Mucosa of stomach (tissue), 1 donor: ENCODE measurements at regions not wholly inside any gene's neighbourhood (a gene's known extent, or its start where the extent isn't known, plus 50 kb on each side); places are given as distances from the start of the nearest gene placed in this dataset.

Experiments
- H3K27me3 ChIP-seq: one replicate; pipeline ENCODE4 v1.7.0; 2013; ENCODE audit warnings: mild to moderate bottlenecking, low read length; ENCODE audit not compliant: control insufficient read depth, insufficient read depth
- H3K36me3 ChIP-seq: one replicate; pipeline ENCODE4 v1.7.0; 2013; ENCODE audit warnings: low read length; ENCODE audit not compliant: control insufficient read depth, insufficient read depth
- H3K4me1 ChIP-seq: one replicate; pipeline ENCODE4 v1.7.0; 2013; ENCODE audit warnings: mild to moderate bottlenecking, low read length; ENCODE audit not compliant: control insufficient read depth, insufficient read depth
- H3K4me3 ChIP-seq: one replicate; pipeline ENCODE4 v1.7.0; 2013; ENCODE audit warnings: low read length
- H3K9ac ChIP-seq: one replicate; pipeline ENCODE4 v1.7.0; 2013; ENCODE audit warnings: mild to moderate bottlenecking, low read length, moderate library complexity
- H3K9me3 ChIP-seq: one replicate; pipeline ENCODE4 v1.7.0; 2013; ENCODE audit warnings: mild to moderate bottlenecking, low read length, moderate library complexity; ENCODE audit not compliant: control insufficient read depth
- donor health status: Pancreatic carcinoma.

DNA sequence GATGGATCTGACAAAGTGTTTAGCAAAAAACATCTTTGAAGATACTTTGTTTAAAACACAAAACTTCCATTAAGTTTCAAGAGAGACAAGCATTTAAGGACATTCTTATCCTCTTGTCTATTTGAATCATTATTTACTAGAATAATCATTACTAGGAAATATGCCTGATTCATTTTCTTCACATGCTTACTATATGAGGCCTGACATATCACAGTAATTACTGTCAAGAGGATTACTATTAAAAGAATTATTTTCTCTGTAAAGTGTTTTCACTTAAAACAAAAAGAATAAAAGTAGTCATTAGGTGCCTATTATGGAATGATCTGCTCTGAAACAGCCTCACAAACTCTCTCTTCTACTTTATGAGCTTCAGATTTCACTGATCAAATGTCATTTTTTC lies 402.1 kb upstream of the MGAT4C start:
- H3K36me3 ChIP-seq: no peaks in the 10 kb centered on the region
- no peak overlapping the region for H3K4me3 ChIP-seq
- no peaks in the 10 kb centered on the region for H3K27me3 ChIP-seq
- no peaks in the 10 kb centered on the region for H3K9me3 ChIP-seq
- H3K4me1 ChIP-seq: no peaks in the 10 kb centered on the region
- H3K9ac ChIP-seq: no peak overlapping the region

DNA sequence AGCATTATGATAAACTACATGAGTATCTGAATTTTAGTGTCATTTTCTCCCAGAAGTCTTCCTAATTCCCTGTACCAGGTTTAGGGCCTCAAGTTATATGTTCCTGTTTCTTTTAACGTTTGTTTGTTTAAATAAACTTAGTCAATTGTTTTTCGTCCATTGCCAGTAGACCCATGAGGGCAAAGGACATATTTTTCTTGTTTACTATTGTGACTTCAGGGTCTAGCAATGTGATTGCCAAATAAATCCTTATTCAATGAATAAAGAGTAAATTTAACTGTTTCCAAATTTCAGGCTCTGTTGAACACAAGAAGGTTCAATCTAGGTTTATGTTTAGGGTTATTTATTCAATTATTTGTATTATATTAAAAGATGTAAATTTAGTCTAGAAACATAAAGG lies 391.6 kb upstream of the MGAT4C start:
- Histone ChIP-seq H3K4me1 (no peaks in the 10 kb centered on the region), H3K9me3 (no peaks in the 10 kb centered on the region), H3K36me3 (no peaks in the 10 kb centered on the region), H3K27me3 (no peaks in the 10 kb centered on the region), H3K9ac (no peak overlapping the region), H3K4me3 (no peak overlapping the region)

DNA sequence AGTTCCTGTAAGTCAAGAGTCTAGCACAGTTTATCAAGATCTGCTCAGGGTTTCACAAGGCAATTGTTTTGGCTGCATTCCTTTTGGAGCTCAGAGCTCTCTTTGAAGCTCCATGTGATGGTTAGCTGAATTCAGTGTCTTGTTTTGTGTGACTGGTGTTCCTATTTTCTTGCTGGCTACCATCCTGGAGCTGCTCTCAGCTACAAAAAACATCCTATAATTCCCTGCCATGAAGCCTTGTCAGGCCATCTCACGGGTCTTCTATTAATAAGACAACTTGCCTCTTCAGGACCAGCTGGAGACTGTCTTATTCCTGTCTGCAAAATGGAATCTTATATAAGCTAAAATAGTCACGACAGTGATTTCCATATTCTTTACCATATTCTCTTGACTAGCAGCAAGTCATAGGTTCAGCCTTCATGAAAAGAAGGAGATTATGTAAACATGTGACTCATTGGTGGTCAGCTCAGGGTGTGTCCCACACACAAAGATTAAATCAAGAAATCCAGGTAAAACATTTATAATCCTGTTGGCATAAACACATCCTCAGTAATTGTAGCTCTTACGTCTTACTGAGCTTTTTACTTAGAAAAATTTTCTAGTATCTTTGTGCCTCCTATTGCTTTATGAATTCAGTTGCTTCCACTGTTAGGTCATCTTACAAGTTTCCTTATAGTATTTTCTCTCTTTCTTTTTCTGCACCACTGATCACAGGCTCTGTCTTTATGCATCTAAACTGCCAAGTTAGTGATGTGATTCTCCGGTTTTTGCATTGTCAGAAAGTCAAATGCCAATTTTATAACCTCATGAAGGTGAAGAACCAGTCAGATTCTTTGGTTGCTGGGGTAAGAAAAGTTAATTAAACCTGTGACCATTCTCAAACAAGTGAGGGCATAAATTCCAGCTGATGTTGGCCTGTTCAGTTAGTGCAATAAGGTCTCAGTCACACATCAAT lies 378.5 kb upstream of the MGAT4C start:
- Histone ChIP-seq H3K4me3 (no peak overlapping the region), H3K36me3 (no peaks in the 10 kb centered on the region), H3K9me3 (no peaks in the 10 kb centered on the region), H3K27me3 (no peaks in the 10 kb centered on the region), H3K9ac (no peak overlapping the region), H3K4me1 (no peaks in the 10 kb centered on the region)

GRCh38 chr12:86627001-86627400 lies 370.8 kb upstream of the MGAT4C start:
- Histone ChIP-seq H3K27me3 (no peaks in the 10 kb centered on the region), H3K4me1 (no peaks in the 10 kb centered on the region), H3K9ac (no peak overlapping the region), H3K9me3 (no peaks in the 10 kb centered on the region), H3K4me3 (no peak overlapping the region), H3K36me3 (no peaks in the 10 kb centered on the region)

DNA sequence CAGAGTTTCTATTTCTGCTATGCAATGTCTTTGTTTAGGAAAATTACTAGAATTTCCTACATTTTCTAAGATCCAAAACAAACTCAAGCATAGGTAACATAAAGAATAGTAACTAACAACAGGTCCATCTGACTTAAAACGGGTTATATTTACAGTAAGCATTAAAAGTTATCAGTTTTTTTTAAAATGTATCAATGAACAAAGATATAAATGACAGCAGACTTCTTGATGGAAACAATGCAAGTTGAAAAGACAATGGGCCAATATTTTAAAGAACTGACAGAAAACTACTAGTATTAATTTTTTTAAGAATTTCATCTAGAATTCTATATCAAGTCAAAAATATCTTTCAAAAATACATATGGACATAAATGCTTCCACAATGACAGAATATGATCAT lies 367.1 kb upstream of the MGAT4C start:
- H3K4me3 ChIP-seq: no peak overlapping the region
- no peaks in the 10 kb centered on the region for H3K9me3 ChIP-seq
- no peaks in the 10 kb centered on the region for H3K27me3 ChIP-seq
- H3K9ac ChIP-seq: no peak overlapping the region
- no peaks in the 10 kb centered on the region for H3K4me1 ChIP-seq
- no peaks in the 10 kb centered on the region for H3K36me3 ChIP-seq

GRCh38 chr12:86621957-86622356 lies 365.8 kb upstream of the MGAT4C start:
- Histone ChIP-seq H3K9me3 (no peaks in the 10 kb centered on the region), H3K9ac (no peak overlapping the region)

DNA sequence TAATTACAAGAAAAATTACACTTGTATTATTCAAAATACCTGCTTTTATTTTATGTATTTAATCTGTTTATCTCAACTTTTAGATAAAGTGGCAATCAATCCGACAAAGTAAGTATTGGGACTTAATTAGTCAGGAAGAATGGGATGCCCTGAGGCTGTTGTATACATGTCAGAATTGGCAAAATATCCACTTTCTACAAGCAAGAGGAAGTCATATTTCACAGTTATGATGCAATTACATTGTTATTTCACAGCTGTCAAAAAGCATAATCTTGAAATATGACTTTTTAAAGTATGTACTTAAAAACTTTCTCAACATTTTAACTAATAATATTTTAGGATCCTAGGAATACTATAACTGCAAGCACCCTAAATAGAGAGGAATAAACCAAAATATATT lies 357.1 kb upstream of the MGAT4C start:
- H3K4me1 ChIP-seq: no peaks in the 10 kb centered on the region
- H3K9ac ChIP-seq: no peak overlapping the region
- H3K36me3 ChIP-seq: no peaks in the 10 kb centered on the region
- no peaks in the 10 kb centered on the region for H3K9me3 ChIP-seq
- no peaks in the 10 kb centered on the region for H3K27me3 ChIP-seq
- H3K4me3 ChIP-seq: no peak overlapping the region

More at GRCh38 chr12:86621957-86622356, 365.8 kb upstream of the MGAT4C start:
- Histone ChIP-seq H3K4me1 (no peaks in the 10 kb centered on the region), H3K36me3 (no peaks in the 10 kb centered on the region), H3K27me3 (no peaks in the 10 kb centered on the region), H3K4me3 (no peak overlapping the region)

DNA sequence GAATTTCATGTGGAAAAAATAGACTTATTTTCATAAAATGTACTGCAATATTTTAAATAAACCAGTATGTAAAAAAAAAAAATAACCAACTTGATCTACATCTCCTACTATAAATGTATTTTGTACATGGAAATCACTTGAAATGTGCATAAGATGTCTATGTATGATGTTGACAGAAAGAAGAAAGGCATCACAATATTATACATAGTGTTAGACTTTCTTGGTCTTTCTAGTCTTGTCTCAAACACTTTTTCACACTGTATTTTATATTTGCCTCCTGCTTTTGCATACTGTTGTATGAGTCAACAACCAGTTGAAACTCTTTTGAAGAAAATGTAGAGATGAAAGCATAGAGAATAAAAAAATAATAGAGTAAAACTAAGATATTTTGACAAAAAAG lies 352.4 kb upstream of the MGAT4C start:
- H3K9ac ChIP-seq: no peak overlapping the region
- H3K27me3 ChIP-seq: no peaks in the 10 kb centered on the region
- H3K36me3 ChIP-seq: no peaks in the 10 kb centered on the region
- no peak overlapping the region for H3K4me3 ChIP-seq
- no peaks in the 10 kb centered on the region for H3K9me3 ChIP-seq
- H3K4me1 ChIP-seq: no peaks in the 10 kb centered on the region

GRCh38 chr12:86601550-86602308 lies 345.5 kb upstream of the MGAT4C start:
- H3K4me3 ChIP-seq: no peak overlapping the region
- no peaks in the 10 kb centered on the region for H3K9me3 ChIP-seq
- no peak overlapping the region for H3K9ac ChIP-seq
- H3K4me1 ChIP-seq: no peaks in the 10 kb centered on the region
- H3K36me3 ChIP-seq: no peaks in the 10 kb centered on the region
- no peaks in the 10 kb centered on the region for H3K27me3 ChIP-seq

GRCh38 chr12:86600664-86601231 lies 344.6 kb upstream of the MGAT4C start:
- Histone ChIP-seq H3K9ac (no peak overlapping the region), H3K4me1 (no peaks in the 10 kb centered on the region), H3K4me3 (no peak overlapping the region), H3K9me3 (no peaks in the 10 kb centered on the region), H3K27me3 (no peaks in the 10 kb centered on the region), H3K36me3 (no peaks in the 10 kb centered on the region)

DNA sequence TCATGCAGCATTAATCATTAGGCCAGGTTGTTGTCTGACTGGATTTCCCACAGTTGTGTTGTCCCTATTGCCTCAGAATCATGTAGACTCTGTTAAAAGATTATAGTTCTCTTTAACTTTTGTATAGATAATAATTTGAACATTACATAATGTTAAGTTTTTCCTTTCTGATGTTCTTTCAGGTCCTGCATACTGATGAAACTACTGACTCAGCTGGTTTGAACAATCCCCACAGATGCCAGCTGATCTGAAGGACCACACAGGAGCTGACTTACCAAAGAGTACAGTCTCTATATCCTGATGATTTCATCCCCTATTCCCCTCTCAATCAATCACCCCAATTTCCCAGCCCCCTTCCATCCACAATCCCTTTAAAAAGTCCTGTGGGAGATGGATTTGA lies 341.2 kb upstream of the MGAT4C start:
- no peak overlapping the region for H3K9ac ChIP-seq
- no peaks in the 10 kb centered on the region for H3K9me3 ChIP-seq
- H3K4me3 ChIP-seq: no peak overlapping the region
- H3K36me3 ChIP-seq: no peaks in the 10 kb centered on the region
- no peaks in the 10 kb centered on the region for H3K27me3 ChIP-seq
- no peaks in the 10 kb centered on the region for H3K4me1 ChIP-seq

DNA sequence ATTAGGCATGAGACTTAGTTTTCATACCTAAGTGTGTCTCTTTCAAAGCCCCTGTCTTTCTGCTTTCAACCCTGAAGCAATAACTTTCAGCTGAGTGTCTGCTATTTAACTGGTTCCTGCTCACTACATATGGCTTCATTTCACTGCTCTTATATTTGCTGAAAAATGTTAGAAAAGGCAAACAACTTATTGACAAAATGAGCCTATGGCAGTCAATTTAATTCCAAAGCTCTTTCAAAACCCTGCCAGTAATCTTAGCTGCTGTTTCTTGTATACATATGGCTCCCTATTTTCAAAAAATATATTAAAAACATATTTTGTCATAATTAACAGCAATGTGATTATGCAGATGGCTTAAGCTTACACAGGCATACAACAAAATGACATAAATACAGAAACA lies 334.1 kb upstream of the MGAT4C start:
- H3K4me3 ChIP-seq: no peak overlapping the region
- H3K9ac ChIP-seq: no peak overlapping the region
- H3K9me3 ChIP-seq: no peaks in the 10 kb centered on the region
- H3K36me3 ChIP-seq: no peaks in the 10 kb centered on the region
- no peaks in the 10 kb centered on the region for H3K4me1 ChIP-seq
- no peaks in the 10 kb centered on the region for H3K27me3 ChIP-seq
